C4-2B (cell line): ENCODE measurements at regions not wholly inside any gene's neighbourhood (a gene's known extent, or its start where the extent isn't known, plus 50 kb on each side); places are given as distances from the start of the nearest gene placed in this dataset.

ENCODE experiments used
- H3K27ac ChIP-seq: fragments of 450-650 bp; 2 replicates; pipeline ENCODE4 v1.5.1; 2017
- ZFX ChIP-seq: fragments of 450-650 bp; IDR thresholded peaks from 2 replicates; pipeline ENCODE4 v1.6.1; 2017
- TF ChIP-seq, protein P1 (sequence below): fragments of 450-650 bp; conservative IDR thresholded peaks from 2 replicates; pipeline ENCODE4 v1.5.1; 2017; ENCODE audit warnings: mild to moderate bottlenecking

DNA sequence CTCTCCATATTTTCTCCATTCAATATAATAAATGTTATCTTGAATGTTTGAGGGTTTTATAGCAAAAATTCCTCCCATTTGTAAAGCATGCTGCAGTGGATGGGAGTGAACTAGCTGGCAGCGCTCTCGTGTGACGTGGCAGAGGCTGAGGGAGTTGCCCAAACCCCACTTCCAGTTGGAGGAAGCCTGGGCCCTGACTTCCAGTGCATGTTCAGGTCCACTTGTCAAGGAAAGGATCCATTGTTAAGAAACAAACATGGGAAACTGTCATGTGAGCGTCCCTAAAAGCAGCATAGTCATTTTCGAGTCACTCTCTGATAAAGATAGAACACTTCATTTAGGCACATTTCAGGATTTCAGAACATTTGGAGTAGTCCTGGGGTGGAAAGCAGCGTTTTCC, 116.6 kb downstream of the SLC25A47 start:
- H3K27ac ChIP-seq, result peak overlapping the region; percentile 26; the same call in 1 of the 2 replicates
- TF ChIP-seq ZFX, result no peak
- TF ChIP-seq, protein P1, sequence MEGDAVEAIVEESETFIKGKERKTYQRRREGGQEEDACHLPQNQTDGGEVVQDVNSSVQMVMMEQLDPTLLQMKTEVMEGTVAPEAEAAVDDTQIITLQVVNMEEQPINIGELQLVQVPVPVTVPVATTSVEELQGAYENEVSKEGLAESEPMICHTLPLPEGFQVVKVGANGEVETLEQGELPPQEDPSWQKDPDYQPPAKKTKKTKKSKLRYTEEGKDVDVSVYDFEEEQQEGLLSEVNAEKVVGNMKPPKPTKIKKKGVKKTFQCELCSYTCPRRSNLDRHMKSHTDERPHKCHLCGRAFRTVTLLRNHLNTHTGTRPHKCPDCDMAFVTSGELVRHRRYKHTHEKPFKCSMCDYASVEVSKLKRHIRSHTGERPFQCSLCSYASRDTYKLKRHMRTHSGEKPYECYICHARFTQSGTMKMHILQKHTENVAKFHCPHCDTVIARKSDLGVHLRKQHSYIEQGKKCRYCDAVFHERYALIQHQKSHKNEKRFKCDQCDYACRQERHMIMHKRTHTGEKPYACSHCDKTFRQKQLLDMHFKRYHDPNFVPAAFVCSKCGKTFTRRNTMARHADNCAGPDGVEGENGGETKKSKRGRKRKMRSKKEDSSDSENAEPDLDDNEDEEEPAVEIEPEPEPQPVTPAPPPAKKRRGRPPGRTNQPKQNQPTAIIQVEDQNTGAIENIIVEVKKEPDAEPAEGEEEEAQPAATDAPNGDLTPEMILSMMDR, result no peak

DNA sequence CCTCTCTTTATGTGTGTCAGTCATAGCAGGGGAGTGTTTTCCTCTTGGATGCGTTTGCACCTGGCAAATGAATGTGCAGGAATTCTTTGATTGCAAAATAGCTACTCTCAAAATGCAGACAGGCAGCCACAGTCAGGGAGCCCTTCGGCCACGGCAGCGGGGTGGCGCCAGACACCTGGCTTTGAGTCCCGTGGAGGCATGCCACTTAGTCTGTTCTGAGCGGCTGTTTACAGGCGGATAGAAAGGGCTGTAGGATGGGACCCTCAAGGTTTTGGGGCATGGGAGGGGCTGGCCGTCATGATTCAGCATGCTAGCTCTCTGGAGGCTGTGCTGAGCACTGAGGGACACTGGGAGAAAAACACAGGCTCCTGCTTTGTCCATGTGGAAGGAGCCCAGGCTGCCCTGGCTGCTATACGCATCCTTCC, 117.1 kb downstream of the SLC25A47 start:
- TF ChIP-seq, protein P1, result peak; percentile 88
- no peak for TF ChIP-seq ZFX
- peak overlapping the region; percentile 26; the same call in 1 of the 2 replicates for H3K27ac ChIP-seq

DNA sequence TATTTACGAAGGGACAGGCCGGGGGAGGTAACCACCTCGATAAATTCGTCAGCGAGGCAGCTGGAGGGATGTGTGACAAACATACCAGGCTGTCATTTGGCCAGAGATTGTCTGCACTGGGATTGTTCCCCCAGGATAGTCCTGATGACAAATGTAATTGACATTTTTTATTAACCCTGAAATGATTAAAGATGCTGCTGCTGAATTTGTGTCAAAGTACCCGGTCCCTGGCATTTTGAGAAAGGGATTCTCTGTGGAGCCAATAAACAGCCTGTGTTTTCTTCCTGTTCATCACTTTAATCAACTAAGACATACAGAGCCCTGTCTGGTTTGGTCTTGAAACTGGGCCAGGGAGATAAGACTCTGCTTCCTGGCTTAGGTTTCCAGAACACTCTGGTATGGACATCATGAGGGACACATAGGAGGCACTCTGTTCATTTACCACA, 117.6 kb downstream of the SLC25A47 start:
- TF ChIP-seq, protein P1, result no peak
- TF ChIP-seq ZFX, result no peak
- peak overlapping the region; percentile 26; the same call in 1 of the 2 replicates for H3K27ac ChIP-seq

DNA sequence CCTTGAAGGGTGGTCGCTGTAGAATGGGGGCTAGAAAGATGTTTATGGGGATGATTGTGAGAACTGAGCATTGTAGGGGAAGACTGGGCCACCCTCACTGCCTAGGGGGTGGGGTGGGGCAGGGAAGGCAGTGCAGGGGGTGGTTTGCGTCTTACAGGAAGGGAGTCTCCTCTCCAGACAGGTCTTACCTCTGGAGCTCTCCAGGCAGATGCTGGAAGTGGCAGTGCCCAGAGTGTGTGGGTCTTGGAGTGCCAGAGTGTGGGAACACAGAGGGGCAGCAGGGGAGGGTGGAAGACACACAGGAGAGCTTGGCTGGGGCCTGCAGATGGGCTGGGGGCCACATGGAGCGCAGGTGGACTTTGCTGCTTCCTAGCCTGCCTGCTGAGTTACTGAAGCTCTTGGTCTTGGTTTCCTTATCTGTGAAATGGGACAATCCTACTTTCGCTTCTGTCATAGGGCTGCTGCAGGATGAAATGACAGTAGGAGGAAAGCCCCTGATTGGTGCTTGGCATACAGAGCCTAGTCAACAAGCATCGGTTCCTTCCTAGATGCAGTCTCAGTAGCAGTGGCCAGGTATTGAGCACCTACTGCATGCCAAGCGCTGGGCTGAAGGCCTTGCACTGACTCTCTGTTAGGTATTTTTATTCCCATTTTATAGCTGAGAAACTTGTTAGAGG, 118.3 kb downstream of the SLC25A47 start:
- TF ChIP-seq, protein P1, result no peak
- TF ChIP-seq ZFX, result no peak
- H3K27ac ChIP-seq, result peak overlapping the region; percentile 7; the same call in 1 of the 2 replicates

DNA sequence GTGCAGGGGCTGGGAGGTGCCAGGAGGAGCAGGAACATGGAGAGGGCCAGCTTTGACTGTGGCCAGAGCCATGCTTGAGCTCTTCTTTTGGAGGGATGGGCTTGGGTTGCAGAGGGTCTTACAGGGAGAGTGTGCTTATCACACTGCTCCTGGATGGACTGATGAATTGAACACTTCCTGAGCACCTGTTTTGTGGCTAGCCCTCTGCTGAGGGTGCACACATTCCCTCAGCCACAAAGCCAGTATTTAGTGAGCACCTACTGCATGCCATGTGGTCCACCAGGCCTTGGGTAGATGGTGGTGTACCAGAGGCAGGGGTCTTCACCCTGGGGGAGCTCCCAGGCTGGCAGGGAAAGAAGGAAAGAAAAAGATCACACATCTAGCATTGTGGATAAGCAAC, 118.9 kb downstream of the SLC25A47 start:
- TF ChIP-seq, protein P1, result no peak
- no peak for TF ChIP-seq ZFX
- H3K27ac ChIP-seq, result no peak overlapping the region

DNA sequence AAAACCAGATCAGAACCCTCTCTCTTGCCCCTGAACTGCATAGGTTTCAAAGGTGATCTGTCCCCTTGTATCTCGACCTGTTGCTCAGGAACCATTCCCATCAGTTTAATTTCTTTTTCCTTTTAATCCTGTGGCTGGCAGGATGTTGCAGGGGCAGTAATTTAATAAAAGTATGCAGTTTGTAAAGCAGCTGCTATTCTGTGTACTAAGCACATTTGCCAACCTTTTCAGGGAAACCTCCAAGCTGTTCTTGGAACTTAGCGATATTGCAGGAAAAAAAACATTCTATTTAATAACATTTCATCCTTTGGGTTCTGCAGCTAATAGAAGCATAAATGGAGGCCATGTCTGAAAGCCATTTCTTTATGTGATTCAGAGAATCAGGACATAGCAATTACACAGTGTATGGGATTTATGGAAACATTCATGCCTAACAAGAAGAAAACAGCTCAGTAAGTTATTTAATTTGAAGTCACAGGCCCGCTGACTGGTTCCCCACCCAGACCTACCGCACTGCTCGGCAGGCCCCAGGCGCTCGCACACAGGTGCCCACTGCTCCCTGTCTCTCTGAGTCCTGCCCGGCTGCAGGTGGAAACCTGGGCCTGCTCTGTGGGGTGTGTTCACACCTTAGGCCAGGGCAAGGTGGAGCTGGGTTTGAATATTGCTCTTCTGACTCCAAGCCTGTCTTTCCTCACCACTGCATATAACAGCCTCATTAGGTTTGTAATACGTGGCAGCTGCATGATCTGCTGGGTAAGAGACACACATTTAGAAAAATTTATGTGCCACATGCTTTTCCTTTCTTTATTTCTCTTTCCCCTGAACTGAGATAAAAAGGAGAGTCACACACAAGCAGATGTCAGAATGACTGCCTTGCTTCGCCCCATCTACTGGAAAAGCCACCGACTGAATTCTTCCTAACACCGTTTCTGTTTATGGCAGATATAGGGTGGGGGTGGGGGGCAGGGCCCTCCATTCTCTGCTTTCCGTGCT, 119.7 kb downstream of the SLC25A47 start:
- TF ChIP-seq, protein P1, result no peak
- no peak for TF ChIP-seq ZFX
- no peak overlapping the region for H3K27ac ChIP-seq

DNA sequence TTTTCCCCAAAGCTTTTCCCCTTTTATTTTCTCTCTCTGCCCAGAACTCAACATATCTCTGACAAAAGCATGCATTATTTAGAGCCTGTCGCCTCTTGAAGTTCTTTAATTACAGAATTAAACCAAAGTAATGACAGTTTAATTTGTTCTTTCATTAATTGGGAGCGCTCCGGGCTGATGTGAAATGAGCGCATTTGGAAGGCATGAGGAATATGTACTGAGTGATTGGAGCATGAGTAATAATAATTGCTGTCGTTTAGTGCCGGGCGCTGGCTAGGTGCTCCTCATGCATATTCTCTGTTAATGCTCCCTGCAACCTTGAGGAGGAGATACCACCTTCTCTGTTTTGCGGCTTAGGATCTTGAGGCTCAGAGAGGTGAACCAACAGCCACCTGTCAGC, 120.5 kb downstream of the SLC25A47 start:
- TF ChIP-seq ZFX, result no peak
- TF ChIP-seq, protein P1, result no peak
- H3K27ac ChIP-seq, result no peak overlapping the region
